ENCODE measurements at regions not wholly inside any gene's neighbourhood (a gene's known extent, or its start where the extent isn't known, plus 50 kb on each side); places are given as distances from the start of the nearest gene placed in this dataset.

DNA sequence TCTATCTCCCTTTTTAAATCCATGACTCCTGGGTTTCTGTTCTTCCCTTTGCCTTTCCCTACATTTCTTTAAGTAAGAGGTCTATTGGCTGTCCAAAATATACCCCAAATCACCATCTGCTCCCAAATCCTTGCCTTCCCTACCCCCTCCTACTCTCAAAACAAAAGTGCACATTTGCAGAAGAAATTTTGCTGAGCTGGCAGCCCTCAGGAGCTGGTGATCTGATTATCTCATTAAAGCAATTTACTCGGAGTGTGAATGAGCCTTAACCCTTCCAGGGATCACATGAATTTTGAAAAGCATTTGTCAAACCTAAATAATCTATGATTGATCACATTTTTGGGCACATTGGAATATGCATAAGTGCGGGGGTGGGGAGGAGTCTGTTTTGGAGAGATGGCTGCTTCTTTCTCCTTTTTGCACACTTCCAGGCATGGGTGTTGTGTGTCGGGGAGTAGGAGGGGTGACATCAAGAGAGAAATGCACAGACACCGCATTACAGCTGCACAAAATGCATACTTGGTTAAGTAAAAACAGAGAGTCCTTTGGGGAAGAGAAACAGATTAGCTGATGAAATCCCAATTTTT is 892.6 kb downstream of the TUSC7 start (continued):
- TF ChIP-seq ZNF384 (IDR thresholded peaks at IDR 0.05; ENCODE audit: low read depth, low read length): no peak

DNA sequence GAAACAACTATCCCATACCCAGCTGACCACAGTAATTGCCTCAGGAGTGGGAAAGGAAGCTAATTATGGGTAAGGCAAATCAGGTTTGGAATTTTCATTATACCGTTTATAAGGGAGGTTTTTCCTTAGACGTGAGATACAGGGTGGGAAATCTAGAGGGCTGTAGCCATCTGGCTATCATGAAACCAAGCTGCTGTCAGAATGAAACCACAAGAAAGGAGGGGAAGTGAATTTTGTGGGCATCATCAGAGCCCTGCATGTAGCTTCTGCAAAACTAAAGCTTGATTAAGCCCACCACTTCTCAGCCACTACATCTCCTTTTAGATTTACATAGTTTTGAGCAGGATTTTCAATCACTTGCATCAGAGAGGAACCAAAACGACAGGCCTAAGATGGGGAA is 893.5 kb downstream of the TUSC7 start:
- intact Hi-C loops (cut with micrococcal nuclease) (no loop called here), in situ Hi-C loops (cut with MboI) (no loop called here)
- WGBS (ENCODE audit: insufficient coverage, low coverage, missing lambda C conversion rate): 0% methylated on average over 3 of the region's 3 CpGs
- H4K20me1 ChIP-seq (replicated peaks; ENCODE audit: control insufficient read depth, insufficient read depth, low read length): no peaks in the 10 kb centered on the region
- no peaks in the 10 kb centered on the region for H3K27me3 ChIP-seq (ENCODE audit: control insufficient read depth in 2 of 2, insufficient read depth in 2 of 2, low read length in 2 of 2)
- H3K9me3 ChIP-seq (replicated peaks; ENCODE audit: control insufficient read depth, insufficient read depth, low read depth, low read length): no peaks in the 10 kb centered on the region
- CTCF ChIA-PET (ENCODE audit: low intra/inter-chr PET ratio): no interaction called here
- DNase-seq (ENCODE audit: extremely low read depth in 1 of 4, low spot score in 3 of 4) (no peak), FAIRE-seq (no peak), ATAC-seq (no peak)
- POLR2A ChIA-PET: no interaction called here
- no peak overlapping the region for H3K4me2 ChIP-seq (ENCODE audit: insufficient read depth, low read length)
- H3K27ac ChIP-seq (ENCODE audit: extremely low read depth, low read depth, low read length): no peak overlapping the region
- H3K9ac ChIP-seq (ENCODE audit: insufficient read depth in 1 of 2, low read depth in 2 of 2, low read length in 2 of 2): no peak overlapping the region
- H3K4me1 ChIP-seq (replicated peaks in 1 of 2; ENCODE audit: control insufficient read depth in 2 of 2, insufficient read depth in 2 of 2, low read length in 2 of 2): no peaks in the 10 kb centered on the region
- H3K4me3 ChIP-seq: no peak overlapping the region
- no TSS peak for BruUV-seq (replicated peaks)
- H2AFZ ChIP-seq (ENCODE audit: low read depth, low read length): no peak overlapping the region
- H3K36me3 ChIP-seq (ENCODE audit: control insufficient read depth, insufficient read depth, low read length): no peaks in the 10 kb centered on the region
- H3K79me2 ChIP-seq (ENCODE audit: control insufficient read depth, insufficient read depth, low read length): no peaks in the 10 kb centered on the region
- TF ChIP-seq, protein P1, sequence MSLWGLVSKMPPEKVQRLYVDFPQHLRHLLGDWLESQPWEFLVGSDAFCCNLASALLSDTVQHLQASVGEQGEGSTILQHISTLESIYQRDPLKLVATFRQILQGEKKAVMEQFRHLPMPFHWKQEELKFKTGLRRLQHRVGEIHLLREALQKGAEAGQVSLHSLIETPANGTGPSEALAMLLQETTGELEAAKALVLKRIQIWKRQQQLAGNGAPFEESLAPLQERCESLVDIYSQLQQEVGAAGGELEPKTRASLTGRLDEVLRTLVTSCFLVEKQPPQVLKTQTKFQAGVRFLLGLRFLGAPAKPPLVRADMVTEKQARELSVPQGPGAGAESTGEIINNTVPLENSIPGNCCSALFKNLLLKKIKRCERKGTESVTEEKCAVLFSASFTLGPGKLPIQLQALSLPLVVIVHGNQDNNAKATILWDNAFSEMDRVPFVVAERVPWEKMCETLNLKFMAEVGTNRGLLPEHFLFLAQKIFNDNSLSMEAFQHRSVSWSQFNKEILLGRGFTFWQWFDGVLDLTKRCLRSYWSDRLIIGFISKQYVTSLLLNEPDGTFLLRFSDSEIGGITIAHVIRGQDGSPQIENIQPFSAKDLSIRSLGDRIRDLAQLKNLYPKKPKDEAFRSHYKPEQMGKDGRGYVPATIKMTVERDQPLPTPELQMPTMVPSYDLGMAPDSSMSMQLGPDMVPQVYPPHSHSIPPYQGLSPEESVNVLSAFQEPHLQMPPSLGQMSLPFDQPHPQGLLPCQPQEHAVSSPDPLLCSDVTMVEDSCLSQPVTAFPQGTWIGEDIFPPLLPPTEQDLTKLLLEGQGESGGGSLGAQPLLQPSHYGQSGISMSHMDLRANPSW (CRISPR knock-in tag; IDR thresholded peaks at IDR 0.05): no peak
- TF ChIP-seq ZNF140 (CRISPR knock-in tag; IDR thresholded peaks at IDR 0.05) (no peak), ZBED1 (IDR thresholded peaks at IDR 0.05) (no peak), ZNF239 (CRISPR knock-in tag; IDR thresholded peaks at IDR 0.05) (no peak), L3MBTL2 (IDR thresholded peaks at IDR 0.05) (no peak), ZNF75A (CRISPR knock-in tag; IDR thresholded peaks at IDR 0.05) (no peak), MEF2A (IDR thresholded peaks at IDR 0.05; ENCODE audit: control insufficient read depth, low read depth, low read length) (no peak), SMARCA5 (IDR thresholded peaks at IDR 0.05) (no peak), SNRNP70 (optimal IDR thresholded peaks at IDR 0.05; ENCODE audit: low read depth, low read length) (no peak)
- TF ChIP-seq, protein P2, sequence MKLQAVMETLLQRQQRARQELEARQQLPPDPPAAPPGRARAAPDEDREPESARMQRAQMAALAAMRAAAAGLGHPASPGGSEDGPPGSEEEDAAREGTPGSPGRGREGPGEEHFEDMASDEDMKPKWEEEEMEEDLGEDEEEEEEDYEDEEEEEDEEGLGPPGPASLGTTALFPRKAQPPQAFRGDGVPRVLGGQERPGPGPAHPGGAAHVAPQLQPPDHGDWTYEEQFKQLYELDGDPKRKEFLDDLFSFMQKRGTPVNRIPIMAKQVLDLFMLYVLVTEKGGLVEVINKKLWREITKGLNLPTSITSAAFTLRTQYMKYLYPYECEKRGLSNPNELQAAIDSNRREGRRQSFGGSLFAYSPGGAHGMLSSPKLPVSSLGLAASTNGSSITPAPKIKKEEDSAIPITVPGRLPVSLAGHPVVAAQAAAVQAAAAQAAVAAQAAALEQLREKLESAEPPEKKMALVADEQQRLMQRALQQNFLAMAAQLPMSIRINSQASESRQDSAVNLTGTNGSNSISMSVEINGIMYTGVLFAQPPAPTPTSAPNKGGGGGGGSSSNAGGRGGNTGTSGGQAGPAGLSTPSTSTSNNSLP (IDR thresholded peaks at IDR 0.05; ENCODE audit: borderline replicate concordance, low read depth, low read length): no peak
- TF ChIP-seq, protein P3, sequence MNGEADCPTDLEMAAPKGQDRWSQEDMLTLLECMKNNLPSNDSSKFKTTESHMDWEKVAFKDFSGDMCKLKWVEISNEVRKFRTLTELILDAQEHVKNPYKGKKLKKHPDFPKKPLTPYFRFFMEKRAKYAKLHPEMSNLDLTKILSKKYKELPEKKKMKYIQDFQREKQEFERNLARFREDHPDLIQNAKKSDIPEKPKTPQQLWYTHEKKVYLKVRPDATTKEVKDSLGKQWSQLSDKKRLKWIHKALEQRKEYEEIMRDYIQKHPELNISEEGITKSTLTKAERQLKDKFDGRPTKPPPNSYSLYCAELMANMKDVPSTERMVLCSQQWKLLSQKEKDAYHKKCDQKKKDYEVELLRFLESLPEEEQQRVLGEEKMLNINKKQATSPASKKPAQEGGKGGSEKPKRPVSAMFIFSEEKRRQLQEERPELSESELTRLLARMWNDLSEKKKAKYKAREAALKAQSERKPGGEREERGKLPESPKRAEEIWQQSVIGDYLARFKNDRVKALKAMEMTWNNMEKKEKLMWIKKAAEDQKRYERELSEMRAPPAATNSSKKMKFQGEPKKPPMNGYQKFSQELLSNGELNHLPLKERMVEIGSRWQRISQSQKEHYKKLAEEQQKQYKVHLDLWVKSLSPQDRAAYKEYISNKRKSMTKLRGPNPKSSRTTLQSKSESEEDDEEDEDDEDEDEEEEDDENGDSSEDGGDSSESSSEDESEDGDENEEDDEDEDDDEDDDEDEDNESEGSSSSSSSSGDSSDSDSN (IDR thresholded peaks at IDR 0.05; ENCODE audit: borderline replicate concordance in 1 of 2, low read depth in 2 of 2, low read length in 2 of 2): no peak
- H3K9me1 ChIP-seq (ENCODE audit: control insufficient read depth, insufficient read depth, low read length): no peaks in the 10 kb centered on the region

Data from K562 (cell line).